ENCODE measurements at regions not wholly inside any gene's neighbourhood (a gene's known extent, or its start where the extent isn't known, plus 50 kb on each side); places are given as distances from the start of the nearest gene placed in this dataset.

GRCh38 chr3:13163848-13164382 is 90.7 kb upstream of the IQSEC1 start:
- DNase-seq (ENCODE audit: low spot score), result no peak
- in situ Hi-C loops (cut with MboI; ENCODE audit: low pct_unique_long_range_greater_than_20kb, low sequenced_read_pairs, unreplicated experiment), result no loop called here
- TF ChIP-seq, protein P1, sequence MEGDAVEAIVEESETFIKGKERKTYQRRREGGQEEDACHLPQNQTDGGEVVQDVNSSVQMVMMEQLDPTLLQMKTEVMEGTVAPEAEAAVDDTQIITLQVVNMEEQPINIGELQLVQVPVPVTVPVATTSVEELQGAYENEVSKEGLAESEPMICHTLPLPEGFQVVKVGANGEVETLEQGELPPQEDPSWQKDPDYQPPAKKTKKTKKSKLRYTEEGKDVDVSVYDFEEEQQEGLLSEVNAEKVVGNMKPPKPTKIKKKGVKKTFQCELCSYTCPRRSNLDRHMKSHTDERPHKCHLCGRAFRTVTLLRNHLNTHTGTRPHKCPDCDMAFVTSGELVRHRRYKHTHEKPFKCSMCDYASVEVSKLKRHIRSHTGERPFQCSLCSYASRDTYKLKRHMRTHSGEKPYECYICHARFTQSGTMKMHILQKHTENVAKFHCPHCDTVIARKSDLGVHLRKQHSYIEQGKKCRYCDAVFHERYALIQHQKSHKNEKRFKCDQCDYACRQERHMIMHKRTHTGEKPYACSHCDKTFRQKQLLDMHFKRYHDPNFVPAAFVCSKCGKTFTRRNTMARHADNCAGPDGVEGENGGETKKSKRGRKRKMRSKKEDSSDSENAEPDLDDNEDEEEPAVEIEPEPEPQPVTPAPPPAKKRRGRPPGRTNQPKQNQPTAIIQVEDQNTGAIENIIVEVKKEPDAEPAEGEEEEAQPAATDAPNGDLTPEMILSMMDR (IDR thresholded peaks at IDR 0.05; ENCODE audit: extremely low read depth, insufficient read depth, missing control alignments), result no peak

DNA sequence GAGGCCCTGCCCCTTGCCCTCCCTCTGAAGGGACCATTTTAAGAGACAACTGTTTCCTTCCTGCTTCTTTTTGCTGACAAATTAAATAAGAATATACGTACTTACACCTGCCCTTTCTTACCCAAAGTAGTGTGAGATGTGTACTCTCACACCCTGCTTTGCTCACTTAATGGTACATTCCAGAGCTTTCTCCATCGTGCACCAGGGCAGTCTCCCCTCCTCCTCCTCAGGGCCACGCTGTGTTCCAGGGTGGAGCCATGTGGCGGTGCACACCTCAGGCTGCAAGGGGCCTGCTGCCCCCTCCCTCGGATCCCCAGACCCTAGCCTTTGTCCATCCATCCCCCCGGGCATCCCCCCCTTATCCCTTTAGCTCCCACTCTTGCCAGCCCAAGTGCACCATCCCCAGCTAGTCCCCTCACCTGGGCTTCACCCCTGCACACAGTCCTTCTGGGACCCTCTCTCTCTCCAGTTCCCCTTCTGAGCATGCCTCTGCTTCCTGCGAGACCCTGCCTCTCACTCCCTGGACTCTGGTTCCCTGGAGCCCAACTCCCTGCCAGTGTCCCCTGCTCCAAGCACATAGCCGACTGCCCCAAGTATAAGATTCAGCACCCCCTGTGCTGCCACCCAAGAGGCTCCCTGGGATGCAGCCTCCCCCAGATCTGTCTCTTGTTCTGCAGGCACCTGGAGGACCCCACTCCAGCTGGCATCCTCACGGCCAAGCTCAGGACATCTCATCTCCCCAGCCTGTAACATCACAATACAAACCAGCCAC is 89.5 kb upstream of the IQSEC1 start:
- in situ Hi-C loops (cut with MboI; ENCODE audit: low pct_unique_long_range_greater_than_20kb, low sequenced_read_pairs, unreplicated experiment), result no loop called here
- TF ChIP-seq, protein P1 (IDR thresholded peaks at IDR 0.05; ENCODE audit: extremely low read depth, insufficient read depth, missing control alignments), result no peak
- no peak for DNase-seq (ENCODE audit: low spot score)

- DNase-seq (ENCODE audit: low spot score), result no peak
- in situ Hi-C loops (cut with MboI; ENCODE audit: low pct_unique_long_range_greater_than_20kb, low sequenced_read_pairs, unreplicated experiment), result no loop called here
- TF ChIP-seq, protein P1 (IDR thresholded peaks at IDR 0.05; ENCODE audit: extremely low read depth, insufficient read depth, missing control alignments), result no peak
Observed at GRCh38 chr3:13161771-13162535, 88.7 kb upstream of the IQSEC1 start.

DNA sequence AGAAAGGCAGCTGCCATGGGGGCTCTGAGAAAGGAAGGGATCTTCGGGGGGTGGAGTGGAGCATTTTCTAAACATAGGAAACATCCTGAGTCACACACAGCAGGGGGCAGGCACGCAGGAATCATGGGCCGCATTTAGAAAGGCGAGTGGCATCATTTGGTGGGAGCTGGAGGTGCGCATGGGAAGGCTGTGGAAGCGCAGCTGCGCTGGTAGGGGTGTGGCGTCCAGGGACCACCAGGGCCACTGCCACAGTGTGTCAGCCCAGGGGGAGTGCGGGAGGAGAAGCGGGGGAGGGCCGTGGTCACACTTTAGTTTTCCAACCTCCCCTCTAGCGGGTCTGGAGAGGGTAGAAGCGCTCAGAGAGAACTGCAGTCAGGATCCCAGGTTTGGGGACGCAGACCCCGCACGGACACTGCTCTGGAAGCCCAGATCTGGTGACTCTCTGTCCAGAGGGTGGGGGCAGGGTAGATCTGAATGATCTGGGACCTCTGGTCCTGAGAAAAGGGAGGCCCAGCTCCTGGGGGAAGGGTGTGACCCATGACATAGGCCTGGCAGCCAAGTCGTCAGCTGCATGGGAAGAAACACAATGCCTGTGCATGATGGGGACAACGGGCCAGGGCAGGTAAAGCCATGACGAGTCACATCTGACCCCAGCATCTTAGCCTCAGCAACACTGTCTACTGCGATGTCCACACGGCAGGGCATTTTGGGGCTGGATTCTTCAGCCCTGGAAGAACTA is 88.0 kb upstream of the IQSEC1 start:
- TF ChIP-seq, protein P1 (IDR thresholded peaks at IDR 0.05; ENCODE audit: extremely low read depth, insufficient read depth, missing control alignments), result no peak
- in situ Hi-C loops (cut with MboI; ENCODE audit: low pct_unique_long_range_greater_than_20kb, low sequenced_read_pairs, unreplicated experiment), result no loop called here
- DNase-seq (ENCODE audit: low spot score), result no peak

- in situ Hi-C loops (cut with MboI; ENCODE audit: low pct_unique_long_range_greater_than_20kb, low sequenced_read_pairs, unreplicated experiment), result no loop called here
- TF ChIP-seq, protein P1 (IDR thresholded peaks at IDR 0.05; ENCODE audit: extremely low read depth, insufficient read depth, missing control alignments), result no peak
- no peak for DNase-seq (ENCODE audit: low spot score)
Observed at GRCh38 chr3:13160619-13161018, 87.4 kb upstream of the IQSEC1 start.

DNA sequence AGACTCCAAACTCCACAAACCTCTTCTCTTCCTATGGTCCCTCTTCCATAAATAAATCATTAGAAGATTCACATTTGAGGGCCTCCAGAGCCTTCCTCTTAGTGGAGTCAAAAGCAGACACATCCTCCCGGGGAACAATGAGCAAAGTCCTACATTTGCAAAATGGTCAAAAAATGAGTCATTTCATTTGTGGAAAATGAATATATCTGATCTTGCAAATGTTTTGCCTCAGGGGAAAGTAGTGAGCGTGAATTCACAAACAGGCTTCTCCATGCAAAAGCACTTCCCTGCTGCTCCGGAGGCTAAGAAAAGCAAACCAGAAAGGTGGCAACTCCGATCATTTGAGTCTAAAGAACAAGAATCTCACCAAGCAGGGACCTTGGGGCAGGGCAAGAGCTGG is 86.7 kb upstream of the IQSEC1 start:
- TF ChIP-seq, protein P1 (IDR thresholded peaks at IDR 0.05; ENCODE audit: extremely low read depth, insufficient read depth, missing control alignments), result no peak
- in situ Hi-C loops (cut with MboI; ENCODE audit: low pct_unique_long_range_greater_than_20kb, low sequenced_read_pairs, unreplicated experiment), result no loop called here
- DNase-seq (ENCODE audit: low spot score), result no peak
